ENCODE measurements at regions not wholly inside any gene's neighbourhood (a gene's known extent, or its start where the extent isn't known, plus 50 kb on each side); places are given as distances from the start of the nearest gene placed in this dataset.

GRCh38 chr7:8931906-8932646 is 498.7 kb downstream of the NXPH1 start:
- Histone ChIP-seq H3K4me1 (ENCODE audit: control insufficient read depth in 3 of 3, insufficient read depth in 3 of 3, low read length in 3 of 3) (no peaks in the 10 kb centered on the region), H3K27ac (ENCODE audit: low read depth, low read length) (no peak overlapping the region), H3K36me3 (ENCODE audit: control insufficient read depth in 3 of 3, insufficient read depth in 3 of 3, low read length in 3 of 3) (no peaks in the 10 kb centered on the region), H3K4me3 (ENCODE audit: low read length in 3 of 3) (no peak overlapping the region), H3K9me3 (ENCODE audit: control insufficient read depth in 3 of 3, low read length in 3 of 3) (no peaks in the 10 kb centered on the region), H3K27me3 (ENCODE audit: control insufficient read depth in 3 of 3, insufficient read depth in 3 of 3, low read length in 3 of 3) (no peaks in the 10 kb centered on the region), H3K9ac (ENCODE audit: low read depth in 1 of 3, low read length in 3 of 3) (no peak overlapping the region)

DNA sequence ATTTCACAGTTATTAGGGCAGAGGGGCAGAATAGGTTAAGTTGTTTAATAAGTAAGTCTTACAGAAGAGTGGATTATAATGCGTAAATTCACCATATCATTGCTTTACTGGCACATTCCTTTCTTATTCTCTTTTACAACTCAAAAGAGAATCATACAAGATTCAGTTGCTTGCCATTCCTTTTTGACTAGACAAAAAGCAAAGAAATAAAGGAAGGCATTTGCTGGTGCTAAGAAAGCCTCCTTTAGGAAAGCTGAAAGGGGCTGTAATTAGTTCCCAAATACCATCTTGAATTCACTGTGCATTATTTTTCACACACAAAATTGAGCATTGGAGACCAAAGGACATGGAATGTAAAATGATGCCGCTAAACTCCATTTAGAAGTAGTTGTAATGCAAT is 499.3 kb downstream of the NXPH1 start:
- Histone ChIP-seq H3K36me3 (ENCODE audit: control insufficient read depth in 3 of 3, insufficient read depth in 3 of 3, low read length in 3 of 3) (no peaks in the 10 kb centered on the region), H3K9me3 (ENCODE audit: control insufficient read depth in 3 of 3, low read length in 3 of 3) (no peaks in the 10 kb centered on the region), H3K27me3 (ENCODE audit: control insufficient read depth in 3 of 3, insufficient read depth in 3 of 3, low read length in 3 of 3) (no peaks in the 10 kb centered on the region), H3K9ac (ENCODE audit: low read depth in 1 of 3, low read length in 3 of 3) (no peak overlapping the region), H3K4me3 (ENCODE audit: low read length in 3 of 3) (no peak overlapping the region), H3K4me1 (ENCODE audit: control insufficient read depth in 3 of 3, insufficient read depth in 3 of 3, low read length in 3 of 3) (no peaks in the 10 kb centered on the region), H3K27ac (ENCODE audit: low read depth, low read length) (no peak overlapping the region)

DNA sequence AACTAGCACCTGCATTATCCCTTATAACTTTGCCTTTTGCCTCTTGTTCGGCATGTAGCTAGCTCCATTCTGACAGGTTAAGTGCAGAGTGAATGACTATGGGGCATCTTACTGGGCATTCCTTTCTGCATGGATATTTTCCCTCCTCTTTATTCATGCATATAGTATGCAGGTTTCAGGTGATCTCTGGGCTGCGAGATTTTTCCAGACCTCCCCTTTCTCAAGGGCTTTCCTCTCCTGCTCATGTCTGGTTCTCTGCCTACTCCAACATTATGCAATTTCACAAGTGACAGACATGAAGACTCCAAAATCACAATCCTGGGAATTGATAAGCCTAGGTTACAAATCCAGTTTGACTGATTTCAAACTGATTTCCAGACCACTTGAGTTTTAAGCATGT is 503.8 kb downstream of the NXPH1 start:
- no peak overlapping the region for H3K27ac ChIP-seq (ENCODE audit: low read depth, low read length)
- H3K36me3 ChIP-seq (ENCODE audit: control insufficient read depth in 3 of 3, insufficient read depth in 3 of 3, low read length in 3 of 3): no peaks in the 10 kb centered on the region
- no peaks in the 10 kb centered on the region for H3K4me1 ChIP-seq (ENCODE audit: control insufficient read depth in 3 of 3, insufficient read depth in 3 of 3, low read length in 3 of 3)
- H3K9me3 ChIP-seq (ENCODE audit: control insufficient read depth in 3 of 3, low read length in 3 of 3): no peaks in the 10 kb centered on the region
- H3K4me3 ChIP-seq (ENCODE audit: low read length in 3 of 3): no peak overlapping the region
- H3K27me3 ChIP-seq (ENCODE audit: control insufficient read depth in 3 of 3, insufficient read depth in 3 of 3, low read length in 3 of 3): no peaks in the 10 kb centered on the region
- no peak overlapping the region for H3K9ac ChIP-seq (ENCODE audit: low read depth in 1 of 3, low read length in 3 of 3)

DNA sequence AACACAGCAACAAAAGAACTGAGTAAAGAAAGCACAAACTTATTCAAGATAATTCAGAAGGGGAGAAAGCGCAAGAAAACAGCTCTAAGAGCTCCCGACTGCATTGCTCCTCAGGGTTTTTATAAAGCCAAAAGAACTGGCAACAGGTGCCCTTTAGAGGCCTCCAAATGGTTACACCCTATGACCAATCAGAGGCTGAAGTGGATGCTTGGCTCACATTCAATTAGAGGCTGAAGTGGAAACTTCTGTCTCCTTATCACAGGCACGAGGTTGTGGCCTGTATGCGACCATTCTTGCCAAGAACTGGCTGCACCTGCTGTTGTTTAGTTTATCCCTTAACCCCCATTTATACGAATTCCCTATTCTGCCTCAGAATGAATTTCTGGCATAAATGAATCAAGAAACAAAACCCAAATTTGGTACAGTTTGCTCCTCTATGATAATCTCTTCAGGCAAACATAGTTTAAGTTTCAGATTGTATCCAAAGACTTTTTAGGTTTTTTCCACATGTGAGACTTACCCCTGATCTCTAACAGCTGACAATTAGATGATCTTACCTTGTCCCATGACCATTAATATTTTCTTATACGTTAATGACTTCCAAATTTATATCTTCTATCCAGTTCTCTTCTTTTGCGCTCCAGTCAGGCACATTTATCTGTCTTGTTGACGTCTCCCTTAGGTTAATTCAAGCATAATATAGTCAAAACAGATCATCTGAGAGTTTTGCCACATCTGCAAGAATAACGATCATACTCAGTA is 504.8 kb downstream of the NXPH1 start:
- Histone ChIP-seq H3K9me3 (ENCODE audit: control insufficient read depth in 3 of 3, low read length in 3 of 3) (no peaks in the 10 kb centered on the region), H3K36me3 (ENCODE audit: control insufficient read depth in 3 of 3, insufficient read depth in 3 of 3, low read length in 3 of 3) (no peaks in the 10 kb centered on the region)

GRCh38 chr7:8939446-8939845 is 506.0 kb downstream of the NXPH1 start:
- Histone ChIP-seq H3K4me1 (ENCODE audit: control insufficient read depth in 3 of 3, insufficient read depth in 3 of 3, low read length in 3 of 3) (no peaks in the 10 kb centered on the region), H3K4me3 (ENCODE audit: low read length in 3 of 3) (no peak overlapping the region), H3K36me3 (ENCODE audit: control insufficient read depth in 3 of 3, insufficient read depth in 3 of 3, low read length in 3 of 3) (no peaks in the 10 kb centered on the region), H3K27ac (ENCODE audit: low read depth, low read length) (no peak overlapping the region), H3K9me3 (ENCODE audit: control insufficient read depth in 3 of 3, low read length in 3 of 3) (no peaks in the 10 kb centered on the region), H3K27me3 (ENCODE audit: control insufficient read depth in 3 of 3, insufficient read depth in 3 of 3, low read length in 3 of 3) (no peaks in the 10 kb centered on the region), H3K9ac (ENCODE audit: low read depth in 1 of 3, low read length in 3 of 3) (no peak overlapping the region)

More for the DNA sequence above, 504.8 kb downstream of the NXPH1 start:
- no peak overlapping the region for H3K9ac ChIP-seq (ENCODE audit: low read depth in 1 of 3, low read length in 3 of 3)
- no peak overlapping the region for H3K27ac ChIP-seq (ENCODE audit: low read depth, low read length)
- no peaks in the 10 kb centered on the region for H3K27me3 ChIP-seq (ENCODE audit: control insufficient read depth in 3 of 3, insufficient read depth in 3 of 3, low read length in 3 of 3)
- H3K4me3 ChIP-seq (ENCODE audit: low read length in 3 of 3): no peak overlapping the region
- no peaks in the 10 kb centered on the region for H3K4me1 ChIP-seq (ENCODE audit: control insufficient read depth in 3 of 3, insufficient read depth in 3 of 3, low read length in 3 of 3)

DNA sequence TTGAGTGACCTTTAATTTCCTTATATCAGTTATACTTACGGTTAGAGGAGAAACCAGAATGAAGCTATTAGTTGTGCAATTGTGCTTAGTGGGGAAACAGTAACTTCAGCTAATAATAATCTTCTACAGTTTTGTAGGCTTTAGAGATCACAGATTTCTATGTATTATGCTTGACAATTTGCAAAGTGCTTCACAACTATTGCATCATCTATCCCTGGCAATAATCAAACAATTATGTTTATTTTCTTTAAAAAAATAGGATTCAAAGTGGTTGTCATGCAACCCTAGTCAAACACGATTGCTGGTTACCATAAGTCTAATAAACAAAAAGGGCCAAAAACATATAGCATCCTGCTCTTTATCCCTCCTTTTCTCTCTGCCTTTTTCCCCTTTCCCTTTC is 530.3 kb downstream of the NXPH1 start:
- no peak overlapping the region for H3K27ac ChIP-seq (ENCODE audit: low read depth, low read length)
- H3K9ac ChIP-seq (ENCODE audit: low read depth in 1 of 3, low read length in 3 of 3): no peak overlapping the region
- no peaks in the 10 kb centered on the region for H3K9me3 ChIP-seq (ENCODE audit: control insufficient read depth in 3 of 3, low read length in 3 of 3)
- H3K27me3 ChIP-seq (ENCODE audit: control insufficient read depth in 3 of 3, insufficient read depth in 3 of 3, low read length in 3 of 3): no peaks in the 10 kb centered on the region
- H3K4me1 ChIP-seq (ENCODE audit: control insufficient read depth in 3 of 3, insufficient read depth in 3 of 3, low read length in 3 of 3): no peaks in the 10 kb centered on the region
- no peak overlapping the region for H3K4me3 ChIP-seq (ENCODE audit: low read length in 3 of 3)
- H3K36me3 ChIP-seq (ENCODE audit: control insufficient read depth in 3 of 3, insufficient read depth in 3 of 3, low read length in 3 of 3): no peaks in the 10 kb centered on the region

DNA sequence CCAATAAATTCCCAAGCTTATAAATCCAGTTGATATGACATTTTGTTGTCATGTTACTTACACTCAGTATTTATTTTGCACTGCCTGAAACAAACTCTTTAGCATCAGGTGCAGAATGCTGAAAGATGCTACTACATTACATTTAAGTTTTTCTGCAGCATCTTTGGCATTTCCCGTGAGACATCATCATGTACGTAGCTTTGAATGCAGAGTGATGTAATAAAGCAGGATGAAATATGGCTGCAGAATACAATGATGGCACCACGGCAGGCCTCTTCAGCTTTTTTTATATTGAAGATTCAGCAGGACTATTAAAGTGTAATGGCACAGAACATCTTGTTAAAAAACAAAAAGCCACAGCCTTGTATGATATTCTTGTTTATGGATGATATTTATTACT is 531.8 kb downstream of the NXPH1 start:
- no peaks in the 10 kb centered on the region for H3K9me3 ChIP-seq (ENCODE audit: control insufficient read depth in 3 of 3, low read length in 3 of 3)
- H3K27ac ChIP-seq (ENCODE audit: low read depth, low read length): no peak overlapping the region
- no peak overlapping the region for H3K4me3 ChIP-seq (ENCODE audit: low read length in 3 of 3)
- no peaks in the 10 kb centered on the region for H3K27me3 ChIP-seq (ENCODE audit: control insufficient read depth in 3 of 3, insufficient read depth in 3 of 3, low read length in 3 of 3)
- no peaks in the 10 kb centered on the region for H3K4me1 ChIP-seq (ENCODE audit: control insufficient read depth in 3 of 3, insufficient read depth in 3 of 3, low read length in 3 of 3)
- no peaks in the 10 kb centered on the region for H3K36me3 ChIP-seq (ENCODE audit: control insufficient read depth in 3 of 3, insufficient read depth in 3 of 3, low read length in 3 of 3)
- H3K9ac ChIP-seq (ENCODE audit: low read depth in 1 of 3, low read length in 3 of 3): no peak overlapping the region

DNA sequence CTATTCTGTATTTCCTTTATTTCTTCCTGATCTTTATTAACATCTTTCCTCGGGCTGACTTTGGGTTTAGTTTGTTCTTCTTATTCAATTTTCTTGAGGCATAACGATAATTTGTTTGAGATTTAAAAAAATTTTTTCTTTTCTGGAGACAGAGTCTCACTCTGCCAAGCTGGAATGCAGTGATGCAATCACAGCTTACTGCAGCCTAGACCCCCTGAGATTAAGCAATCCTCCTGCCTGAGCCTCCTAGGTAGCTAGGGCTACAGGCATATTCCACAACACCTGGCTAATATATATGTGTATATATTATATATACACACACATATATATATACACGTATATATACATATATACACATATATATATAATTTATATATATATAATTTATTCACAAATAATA is 540.2 kb downstream of the NXPH1 start:
- no peaks in the 10 kb centered on the region for H3K9me3 ChIP-seq (ENCODE audit: control insufficient read depth in 3 of 3, low read length in 3 of 3)
- H3K36me3 ChIP-seq (ENCODE audit: control insufficient read depth in 3 of 3, insufficient read depth in 3 of 3, low read length in 3 of 3): no peaks in the 10 kb centered on the region
- no peak overlapping the region for H3K4me3 ChIP-seq (ENCODE audit: low read length in 3 of 3)
- H3K27ac ChIP-seq (ENCODE audit: low read depth, low read length): no peak overlapping the region
- no peaks in the 10 kb centered on the region for H3K4me1 ChIP-seq (ENCODE audit: control insufficient read depth in 3 of 3, insufficient read depth in 3 of 3, low read length in 3 of 3)
- H3K27me3 ChIP-seq (ENCODE audit: control insufficient read depth in 3 of 3, insufficient read depth in 3 of 3, low read length in 3 of 3): no peaks in the 10 kb centered on the region
- no peak overlapping the region for H3K9ac ChIP-seq (ENCODE audit: low read depth in 1 of 3, low read length in 3 of 3)

DNA sequence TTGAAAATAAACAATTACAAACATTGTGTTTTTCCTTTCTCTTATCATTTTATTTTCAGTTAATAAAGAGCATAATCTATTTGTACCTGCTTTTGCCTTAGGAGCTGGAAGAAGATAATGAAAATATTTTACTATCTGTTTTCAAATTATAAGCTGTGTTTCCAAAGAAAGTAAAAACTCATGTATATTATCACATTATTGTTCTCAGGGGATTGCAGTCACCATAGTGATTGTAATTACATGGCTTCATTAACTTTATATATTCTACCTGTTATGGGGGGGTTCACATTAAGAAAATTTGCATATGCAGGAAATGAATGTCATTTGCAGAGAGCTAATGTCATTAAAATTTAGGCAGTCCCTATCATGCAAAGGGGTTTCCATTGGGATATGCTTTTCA is 542.3 kb downstream of the NXPH1 start:
- Histone ChIP-seq H3K27ac (ENCODE audit: low read depth, low read length) (no peak overlapping the region), H3K4me1 (ENCODE audit: control insufficient read depth in 3 of 3, insufficient read depth in 3 of 3, low read length in 3 of 3) (no peaks in the 10 kb centered on the region)

GRCh38 chr7:8982338-8982992 is 549.1 kb downstream of the NXPH1 start:
- Histone ChIP-seq H3K9ac (ENCODE audit: low read depth in 1 of 3, low read length in 3 of 3) (no peak overlapping the region), H3K4me1 (ENCODE audit: control insufficient read depth in 3 of 3, insufficient read depth in 3 of 3, low read length in 3 of 3) (no peaks in the 10 kb centered on the region), H3K9me3 (ENCODE audit: control insufficient read depth in 3 of 3, low read length in 3 of 3) (no peaks in the 10 kb centered on the region), H3K27me3 (ENCODE audit: control insufficient read depth in 3 of 3, insufficient read depth in 3 of 3, low read length in 3 of 3) (no peaks in the 10 kb centered on the region), H3K36me3 (ENCODE audit: control insufficient read depth in 3 of 3, insufficient read depth in 3 of 3, low read length in 3 of 3) (no peaks in the 10 kb centered on the region), H3K4me3 (ENCODE audit: low read length in 3 of 3) (no peak overlapping the region), H3K27ac (ENCODE audit: low read depth, low read length) (no peak overlapping the region)

More for the DNA sequence above, 542.3 kb downstream of the NXPH1 start:
- no peaks in the 10 kb centered on the region for H3K27me3 ChIP-seq (ENCODE audit: control insufficient read depth in 3 of 3, insufficient read depth in 3 of 3, low read length in 3 of 3)
- no peak overlapping the region for H3K9ac ChIP-seq (ENCODE audit: low read depth in 1 of 3, low read length in 3 of 3)
- no peak overlapping the region for H3K4me3 ChIP-seq (ENCODE audit: low read length in 3 of 3)
- no peaks in the 10 kb centered on the region for H3K9me3 ChIP-seq (ENCODE audit: control insufficient read depth in 3 of 3, low read length in 3 of 3)
- H3K36me3 ChIP-seq (ENCODE audit: control insufficient read depth in 3 of 3, insufficient read depth in 3 of 3, low read length in 3 of 3): no peaks in the 10 kb centered on the region

All from skeletal muscle tissue (tissue), 3 donors.